LNCAP (cell line): ENCODE measurements at regions not wholly inside any gene's neighbourhood (a gene's known extent, or its start where the extent isn't known, plus 50 kb on each side); places are given as distances from the start of the nearest gene placed in this dataset.

ENCODE experiments used
- CTCF ChIP-seq: fragments of 450-650 bp; IDR thresholded peaks from 2 replicates; pipeline ENCODE4 v1.5.1; 2017; ENCODE audit warnings: mild to moderate bottlenecking

DNA sequence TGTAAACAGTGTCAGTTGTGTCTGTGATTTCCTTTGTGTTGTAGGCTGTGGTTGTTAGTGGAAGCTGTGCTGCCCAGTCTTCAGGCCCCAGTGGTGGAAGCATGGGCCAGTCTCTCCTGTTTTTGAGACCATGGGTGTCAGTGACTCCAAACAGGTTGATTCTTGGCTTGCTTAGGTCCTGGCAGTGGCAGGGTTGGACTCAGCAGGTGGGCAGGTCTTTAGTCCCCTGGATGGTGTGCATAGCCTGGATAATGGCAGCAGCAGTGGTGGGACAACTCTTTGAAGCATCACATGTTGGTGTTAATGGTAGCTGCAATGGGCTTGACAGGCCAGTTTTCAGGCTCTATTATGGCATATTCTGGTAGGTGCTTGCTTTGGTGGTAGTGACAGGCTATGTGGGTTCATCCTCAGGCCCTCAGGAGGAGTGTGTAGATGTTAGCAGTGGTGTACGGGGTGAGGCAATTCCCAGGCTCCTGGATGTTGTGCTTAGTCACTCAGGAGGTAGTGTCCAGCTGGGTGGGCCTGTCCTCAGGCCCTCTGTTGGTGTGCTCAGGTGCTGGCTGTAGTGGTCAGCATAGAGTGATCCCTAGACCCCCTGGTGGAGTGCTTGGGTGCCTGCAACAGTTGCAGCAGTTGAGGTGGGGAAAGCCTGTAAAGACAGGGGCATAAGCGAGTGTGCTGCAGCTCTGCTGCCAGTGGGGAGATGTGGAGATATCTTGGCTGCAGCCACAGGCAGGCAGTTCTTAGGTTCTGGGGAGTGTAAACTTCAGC lies 596.7 kb downstream of the PDCD6IP start:
- no peak for TF ChIP-seq CTCF

- no peak for TF ChIP-seq CTCF
Measured at GRCh38 chr3:34396288-34396687, 597.9 kb downstream of the PDCD6IP start.

DNA sequence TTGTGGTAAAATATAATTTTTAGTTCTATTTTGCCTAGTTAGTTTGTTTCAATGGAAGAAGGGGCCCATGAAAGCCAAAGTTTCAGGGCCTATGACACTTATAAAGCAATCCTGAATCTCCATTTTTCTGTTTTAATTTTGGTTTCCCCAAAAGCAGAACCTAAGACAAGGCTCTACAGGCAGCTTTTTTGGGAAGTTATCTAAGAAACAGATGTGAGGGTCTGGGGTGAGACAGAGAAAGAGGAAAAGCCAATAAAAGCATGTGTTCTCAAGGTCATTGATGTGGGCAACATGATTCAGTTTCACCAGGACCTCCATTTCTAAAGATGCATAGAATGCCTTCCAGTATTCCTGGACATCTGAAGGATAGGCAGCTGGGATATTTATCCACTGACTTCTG lies 598.5 kb downstream of the PDCD6IP start:
- no peak for TF ChIP-seq CTCF

DNA sequence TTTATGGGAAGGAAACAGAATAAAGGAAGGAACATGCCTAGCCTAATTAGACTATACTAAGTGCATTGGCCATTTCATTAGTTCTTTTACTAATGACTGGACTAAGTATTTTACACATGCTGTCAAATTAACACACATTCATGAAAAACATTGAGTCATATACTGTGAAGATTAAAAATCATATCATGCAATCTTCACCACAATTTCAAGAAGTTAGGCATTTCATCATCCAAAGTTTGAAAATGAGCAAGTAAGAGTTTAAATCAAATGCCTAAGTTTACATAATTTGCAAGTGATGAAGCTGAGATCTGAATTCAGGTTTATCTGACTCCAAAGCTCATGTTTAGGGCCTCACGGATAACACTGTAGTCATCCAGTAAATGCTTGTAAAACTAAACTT lies 601.0 kb downstream of the PDCD6IP start:
- no peak for TF ChIP-seq CTCF

- no peak for TF ChIP-seq CTCF
Measured at GRCh38 chr3:34405159-34405558, 606.7 kb downstream of the PDCD6IP start.

DNA sequence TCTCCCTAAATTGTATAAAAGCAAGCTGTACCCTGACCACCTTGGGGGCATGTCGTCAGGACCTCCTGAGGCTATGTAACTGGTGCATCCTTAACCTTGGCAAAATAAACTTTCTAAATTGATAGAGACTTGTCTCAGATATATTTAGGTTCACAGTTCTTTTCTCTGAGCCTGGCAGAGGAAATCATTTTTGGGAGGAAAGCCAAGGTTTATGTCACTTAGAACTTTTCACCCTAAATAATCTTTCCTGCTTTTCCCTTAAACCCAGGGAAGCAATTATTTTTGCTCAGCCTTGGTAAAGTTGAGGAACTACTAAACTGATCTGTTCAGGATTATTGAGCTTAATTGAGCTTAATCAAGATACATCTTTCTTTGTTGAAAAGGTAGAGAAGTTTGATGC lies 608.9 kb downstream of the PDCD6IP start:
- no peak for TF ChIP-seq CTCF

GRCh38 chr3:34408088-34408487 lies 609.7 kb downstream of the PDCD6IP start:
- TF ChIP-seq CTCF, result no peak

DNA sequence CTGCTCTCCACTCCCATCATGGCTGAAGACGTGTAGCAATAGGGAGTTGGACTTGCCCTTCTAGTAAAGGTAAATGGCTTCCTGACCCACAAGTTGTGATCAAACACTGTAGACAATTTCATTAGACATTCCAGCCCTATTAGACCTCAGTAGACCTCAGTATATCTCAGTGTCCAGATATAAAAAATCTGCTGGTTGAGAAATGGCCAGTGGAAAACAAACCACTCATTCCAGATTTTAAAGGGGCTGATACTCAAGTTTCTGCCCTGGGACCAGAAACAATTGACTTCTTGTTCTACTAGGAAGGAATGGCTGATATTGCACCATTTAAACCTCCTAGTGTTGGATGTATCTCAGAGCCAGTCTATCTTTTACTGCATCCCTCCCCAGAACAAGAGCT lies 613.2 kb downstream of the PDCD6IP start:
- no peak for TF ChIP-seq CTCF
